GM19240 (cell line): ENCODE measurements at regions not wholly inside any gene's neighbourhood (a gene's known extent, or its start where the extent isn't known, plus 50 kb on each side); places are given as distances from the start of the nearest gene placed in this dataset.

Experiments
- DNase-seq: peaks from one replicate; pipeline ENCODE4 v3.0.0; 2011; ENCODE audit warnings: low spot score; ENCODE audit not compliant: insufficient read length

GRCh38 chr12:60844101-60844500, 1248.3 kb downstream of the SLC16A7 start:
- no peak for DNase-seq

- DNase-seq, result no peak
These were observed 1249.0 kb downstream of the SLC16A7 start for GRCh38 chr12:60844875-60845274.

GRCh38 chr12:60845696-60846095, 1249.9 kb downstream of the SLC16A7 start:
- no peak for DNase-seq

GRCh38 chr12:60847281-60847680, 1251.5 kb downstream of the SLC16A7 start:
- DNase-seq, result no peak

GRCh38 chr12:60849723-60850122, 1253.9 kb downstream of the SLC16A7 start:
- DNase-seq, result no peak

- no peak for DNase-seq
These were observed 1257.6 kb downstream of the SLC16A7 start for GRCh38 chr12:60853407-60853806.

- no peak for DNase-seq
These were observed 1267.6 kb downstream of the SLC16A7 start for GRCh38 chr12:60863421-60863820.

- no peak for DNase-seq
These were observed 1276.4 kb downstream of the SLC16A7 start for GRCh38 chr12:60872219-60872618.

- DNase-seq, result no peak
These were observed 1277.3 kb downstream of the SLC16A7 start for GRCh38 chr12:60872850-60873713.

GRCh38 chr12:60874091-60874490, 1278.3 kb downstream of the SLC16A7 start:
- DNase-seq, result no peak

- no peak for DNase-seq
These were observed 1325.1 kb downstream of the SLC16A7 start for GRCh38 chr12:60920841-60921495.

- no peak for DNase-seq
These were observed 1325.7 kb downstream of the SLC16A7 start for GRCh38 chr12:60921541-60921940.

GRCh38 chr12:60926256-60926655, 1330.4 kb downstream of the SLC16A7 start:
- no peak for DNase-seq

GRCh38 chr12:60930151-60930550, 1330.1 kb upstream of the USP15 start:
- DNase-seq, result no peak

GRCh38 chr12:60935981-60936761, 1324.0 kb upstream of the USP15 start:
- DNase-seq, result no peak

GRCh38 chr12:60947533-60947932, 1312.7 kb upstream of the USP15 start:
- no peak for DNase-seq

GRCh38 chr12:60967128-60967527, 1293.1 kb upstream of the USP15 start:
- no peak for DNase-seq

- DNase-seq, result no peak
These were observed 1282.2 kb upstream of the USP15 start for GRCh38 chr12:60977966-60978365.

GRCh38 chr12:60980558-60980957, 1279.6 kb upstream of the USP15 start:
- DNase-seq, result no peak

GRCh38 chr12:60981473-60981872, 1278.7 kb upstream of the USP15 start:
- no peak for DNase-seq

GRCh38 chr12:60992087-60992486, 1268.1 kb upstream of the USP15 start:
- no peak for DNase-seq

GRCh38 chr12:60995256-60995825, 1264.9 kb upstream of the USP15 start:
- no peak for DNase-seq
